ENCODE measurements at regions not wholly inside any gene's neighbourhood (a gene's known extent, or its start where the extent isn't known, plus 50 kb on each side); places are given as distances from the start of the nearest gene placed in this dataset.
A peak's percentile ranks its signal among the peaks of the same experiment; 100 is the strongest.

- no peak overlapping the region for H3K4me3 ChIP-seq
- DNase-seq (ENCODE audit: low spot score in 2 of 2), result no peak
- no peaks in the 10 kb centered on the region for H3K4me1 ChIP-seq
- no peak overlapping the region for H3K27ac ChIP-seq
- intact Hi-C loops (cut with DNase I), result no loop called here
- peak in 1 of 3 experiments; percentile 33 for TF ChIP-seq CTCF (IDR thresholded peaks at IDR 0.05)
- H3K36me3 ChIP-seq, result no peaks in the 10 kb centered on the region
- H3K27me3 ChIP-seq, result no peaks in the 10 kb centered on the region
- no peaks in the 10 kb centered on the region for H3K9me3 ChIP-seq
Observed at GRCh38 chr14:21748869-21749303, 75.3 kb upstream of the OR4E1 start.

- no peak for TF ChIP-seq CTCF (IDR thresholded peaks at IDR 0.05)
- Histone ChIP-seq H3K36me3 (no peaks in the 10 kb centered on the region), H3K27ac (no peak overlapping the region)
Observed at GRCh38 chr14:21735639-21736307, 62.2 kb upstream of the OR4E1 start.

GRCh38 chr14:21735200-21735599, 61.6 kb upstream of the OR4E1 start:
- intact Hi-C loops (cut with DNase I), result no loop called here
- no peak overlapping the region for H3K27ac ChIP-seq
- DNase-seq (ENCODE audit: low spot score in 2 of 2), result no peak

More at GRCh38 chr14:21735639-21736307, 62.2 kb upstream of the OR4E1 start:
- intact Hi-C loops (cut with DNase I), result no loop called here
- DNase-seq (ENCODE audit: low spot score in 2 of 2), result no peak
- H3K27me3 ChIP-seq, result no peaks in the 10 kb centered on the region
- H3K4me3 ChIP-seq, result no peak overlapping the region
- H3K9me3 ChIP-seq, result no peaks in the 10 kb centered on the region
- H3K4me1 ChIP-seq, result no peaks in the 10 kb centered on the region

DNA sequence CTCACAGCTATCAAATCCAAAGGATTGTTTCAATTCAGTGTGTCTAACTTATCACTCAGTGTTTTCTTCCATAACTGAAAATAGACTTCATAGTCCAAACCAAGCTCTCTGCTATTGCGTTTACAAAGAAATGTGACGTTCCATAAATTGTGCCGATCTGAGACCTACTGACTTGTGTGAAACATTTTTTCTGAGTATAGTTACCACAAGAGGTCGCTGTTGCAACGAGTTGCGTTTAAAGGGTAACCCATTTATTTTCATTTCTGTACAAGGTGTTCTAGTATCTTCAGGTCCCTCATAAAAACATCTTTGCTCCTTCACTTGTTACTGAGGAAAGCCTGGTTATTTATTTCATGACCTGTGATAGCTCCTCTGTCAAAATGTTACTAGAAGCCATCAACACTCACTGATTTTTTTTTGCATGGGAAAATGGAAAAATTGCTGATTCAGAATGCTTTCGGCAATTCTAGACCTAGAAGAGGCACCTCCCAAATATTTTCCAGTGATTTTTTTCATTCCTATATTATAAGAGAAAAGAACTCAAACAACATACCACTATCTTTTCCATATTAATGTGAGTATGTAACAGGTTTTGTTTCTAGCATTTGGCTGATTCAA, 60.9 kb upstream of the OR4E1 start:
- DNase-seq (ENCODE audit: low spot score in 2 of 2), result no peak
- Histone ChIP-seq H3K27me3 (no peaks in the 10 kb centered on the region), H3K36me3 (no peaks in the 10 kb centered on the region), H3K27ac (no peak overlapping the region), H3K9me3 (no peaks in the 10 kb centered on the region), H3K4me1 (no peaks in the 10 kb centered on the region), H3K4me3 (no peak overlapping the region)
- intact Hi-C loops (cut with DNase I), result no loop called here
- no peak for TF ChIP-seq CTCF (IDR thresholded peaks at IDR 0.05)

More at GRCh38 chr14:21735200-21735599, 61.6 kb upstream of the OR4E1 start:
- no peak for TF ChIP-seq CTCF (IDR thresholded peaks at IDR 0.05)
- H3K27me3 ChIP-seq, result no peaks in the 10 kb centered on the region
- H3K9me3 ChIP-seq, result no peaks in the 10 kb centered on the region
- no peaks in the 10 kb centered on the region for H3K36me3 ChIP-seq
- no peaks in the 10 kb centered on the region for H3K4me1 ChIP-seq
- H3K4me3 ChIP-seq, result no peak overlapping the region

GRCh38 chr14:21729703-21730233, 56.1 kb upstream of the OR4E1 start:
- Histone ChIP-seq H3K4me3 (no peak overlapping the region), H3K9me3 (no peaks in the 10 kb centered on the region), H3K4me1 (no peaks in the 10 kb centered on the region), H3K36me3 (no peaks in the 10 kb centered on the region), H3K27ac (no peak overlapping the region), H3K27me3 (no peaks in the 10 kb centered on the region)
- no peak for DNase-seq (ENCODE audit: low spot score in 2 of 2)
- TF ChIP-seq CTCF (IDR thresholded peaks at IDR 0.05), result no peak
- intact Hi-C loops (cut with DNase I), result no loop called here

Measured in ascending aorta (tissue), 2 donors.